Astrocyte (in vitro differentiated cells and primary cell): ENCODE measurements at regions not wholly inside any gene's neighbourhood (a gene's known extent, or its start where the extent isn't known, plus 50 kb on each side); places are given as distances from the start of the nearest gene placed in this dataset.

Experiments used
- CTCF ChIP-seq: IDR thresholded peaks from 2 replicates; pipeline ENCODE4 v1.5.1; 2011; ENCODE audit warnings: low read depth, mild to moderate bottlenecking, inconsistent platforms, low read length, moderate library complexity; ENCODE audit not compliant: insufficient read depth
- EZH2 ChIP-seq: IDR thresholded peaks from 2 replicates; pipeline ENCODE4 v1.6.1; 2012; ENCODE audit warnings: mild to moderate bottlenecking, low read length, inconsistent platforms; ENCODE audit not compliant: insufficient read depth

GRCh38 chr6:19153270-19153980 lies 683.7 kb upstream of the ID4 start:
- no peak for TF ChIP-seq CTCF
- TF ChIP-seq EZH2: no peak
